Breast epithelium (tissue), 4 donors: ENCODE measurements at regions not wholly inside any gene's neighbourhood (a gene's known extent, or its start where the extent isn't known, plus 50 kb on each side); places are given as distances from the start of the nearest gene placed in this dataset.
"Not testable (repeated sequence)": the region's sequence is repeated elsewhere in the genome, so short reads cannot be mapped to it uniquely, and the experiment has no call there.

Source experiments
- DNase-seq, 2 donors: peaks; one replicate each; pipeline ENCODE4 v3.0.0-alpha.2; 2019; ENCODE audit warnings: low spot score in 2 of 2
- H3K27ac ChIP-seq, 2 donors: fragments of 200-600 bp; sonication (generic) in 1 of 2; one replicate each; pipeline ENCODE4 v1.5.1; 2016 to 2019; ENCODE audit warnings: mild to moderate bottlenecking in 1 of 2
- H3K27me3 ChIP-seq, 2 donors: fragments of 200-600 bp; sonication (generic) in 1 of 2; one replicate each; pipeline versions ENCODE4 v1.5.1 to v1.6.0; 2017 to 2019; ENCODE audit warnings: control low read depth in 1 of 2, mild to moderate bottlenecking in 1 of 2
- H3K36me3 ChIP-seq: fragments of 200-600 bp; one replicate; pipeline ENCODE4 v1.5.1; 2019
- H3K4me1 ChIP-seq, 2 donors: fragments of 200-600 bp; sonication (generic); one replicate each; pipeline ENCODE4 v1.5.1; 2016 to 2019; ENCODE audit warnings: control low read depth in 1 of 2
- H3K4me3 ChIP-seq, 3 donors: fragments of 200-600 bp; sonication (generic); 1 replicate in 2 of 3; 2 replicates in 1 of 3; pipeline ENCODE4 v1.5.1; 2016 to 2019; ENCODE audit warnings: mild to moderate bottlenecking in 3 of 3, moderate library complexity in 2 of 3
- H3K9me3 ChIP-seq, 2 donors: fragments of 200-600 bp; sonication (generic) in 1 of 2; one replicate each; pipeline ENCODE4 v1.5.1; 2016 to 2019; ENCODE audit warnings: control low read depth in 1 of 2
- POLR2A ChIP-seq: fragments of 450-650 bp; IDR thresholded peaks from one replicate; pipeline ENCODE4 v1.6.1; 2016; ENCODE audit warnings: antibody characterized with exemption, mild to moderate bottlenecking, moderate library complexity
- POLR2AphosphoS5 ChIP-seq, 3 donors: sonication (generic); formaldehyde crosslinking; IDR thresholded peaks; one replicate each; pipeline ENCODE4 v1.6.1; 2017; ENCODE audit warnings: antibody characterized with exemption in 3 of 3
- intact Hi-C: fragments of 100-400 bp; cut with DNase I; formaldehyde crosslinking; loops from one replicate; pipeline ENCODE4 v1.15.1; 2023; ENCODE audit warnings: low total_unique reads
- TF ChIP-seq, protein P1 (sequence below), 3 donors: fragments of 450-650 bp; IDR thresholded peaks; one replicate each; pipeline ENCODE4 v1.5.1; 2016 to 2017; ENCODE audit warnings: antibody characterized with exemption in 3 of 3, mild to moderate bottlenecking in 3 of 3, moderate library complexity in 3 of 3

DNA sequence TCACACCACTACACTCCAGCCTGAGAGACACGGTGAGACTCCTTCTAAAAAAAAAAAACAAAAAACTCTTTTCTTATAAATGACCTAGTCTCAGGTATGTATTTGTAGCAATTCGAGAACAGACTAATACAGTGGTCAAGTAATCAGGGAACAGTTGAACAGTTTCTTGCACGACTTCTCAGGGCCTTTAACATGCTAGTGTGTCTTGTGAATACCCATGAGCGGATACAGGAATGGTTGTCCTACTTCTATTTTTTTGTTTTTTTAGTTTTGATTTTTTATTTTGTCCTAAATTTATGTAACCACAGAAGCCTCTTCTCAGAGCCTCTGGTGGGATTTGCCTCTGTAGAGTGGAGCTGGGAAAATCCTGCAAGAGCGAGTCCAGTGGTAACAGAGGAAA, 71.0 kb upstream of the NANOS1 start:
- Histone ChIP-seq H3K36me3 (no peaks in the 10 kb centered on the region), H3K4me1 (peaks cover 7 to 11% of the 10 kb centered on the region in 2 donors), H3K27ac (peak overlapping the region in 1 of 2 donors; percentile 62), H3K4me3 (no peak overlapping the region), H3K27me3 (no peaks in the 10 kb centered on the region), H3K9me3 (no peaks in the 10 kb centered on the region)
- no peak for DNase-seq
- intact Hi-C loops, result no loop called here
- TF ChIP-seq POLR2A (no peak), POLR2AphosphoS5 (IDR thresholded peaks at IDR 0.05) (no peak)
- TF ChIP-seq, protein P1, sequence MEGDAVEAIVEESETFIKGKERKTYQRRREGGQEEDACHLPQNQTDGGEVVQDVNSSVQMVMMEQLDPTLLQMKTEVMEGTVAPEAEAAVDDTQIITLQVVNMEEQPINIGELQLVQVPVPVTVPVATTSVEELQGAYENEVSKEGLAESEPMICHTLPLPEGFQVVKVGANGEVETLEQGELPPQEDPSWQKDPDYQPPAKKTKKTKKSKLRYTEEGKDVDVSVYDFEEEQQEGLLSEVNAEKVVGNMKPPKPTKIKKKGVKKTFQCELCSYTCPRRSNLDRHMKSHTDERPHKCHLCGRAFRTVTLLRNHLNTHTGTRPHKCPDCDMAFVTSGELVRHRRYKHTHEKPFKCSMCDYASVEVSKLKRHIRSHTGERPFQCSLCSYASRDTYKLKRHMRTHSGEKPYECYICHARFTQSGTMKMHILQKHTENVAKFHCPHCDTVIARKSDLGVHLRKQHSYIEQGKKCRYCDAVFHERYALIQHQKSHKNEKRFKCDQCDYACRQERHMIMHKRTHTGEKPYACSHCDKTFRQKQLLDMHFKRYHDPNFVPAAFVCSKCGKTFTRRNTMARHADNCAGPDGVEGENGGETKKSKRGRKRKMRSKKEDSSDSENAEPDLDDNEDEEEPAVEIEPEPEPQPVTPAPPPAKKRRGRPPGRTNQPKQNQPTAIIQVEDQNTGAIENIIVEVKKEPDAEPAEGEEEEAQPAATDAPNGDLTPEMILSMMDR (IDR thresholded peaks at IDR 0.05), result no peak

- intact Hi-C loops, result no loop called here
Observed at GRCh38 chr10:118958984-118959925, 70.3 kb upstream of the NANOS1 start.

GRCh38 chr10:118960157-118961090, 69.1 kb upstream of the NANOS1 start:
- Histone ChIP-seq H3K36me3 (no peaks in the 10 kb centered on the region), H3K9me3 (peaks cover 0 to 5% of the 10 kb centered on the region in 2 donors), H3K27ac (peak overlapping the region; percentile 62 to 71), H3K4me3 (no peak overlapping the region), H3K4me1 (peaks cover 7 to 11% of the 10 kb centered on the region in 2 donors), H3K27me3 (no peaks in the 10 kb centered on the region)
- intact Hi-C loops, result no loop called here
- peak; percentile 73 to 87 for DNase-seq
- TF ChIP-seq POLR2AphosphoS5 (IDR thresholded peaks at IDR 0.05), result peak; percentile 56 to 73 (median 62)
- TF ChIP-seq POLR2A, result no peak

More at GRCh38 chr10:118958984-118959925, 70.3 kb upstream of the NANOS1 start:
- Histone ChIP-seq H3K27me3 (no peaks in the 10 kb centered on the region), H3K36me3 (no peaks in the 10 kb centered on the region), H3K9me3 (peaks cover 0 to 3% of the 10 kb centered on the region in 2 donors), H3K4me3 (no peak overlapping the region), H3K4me1 (peaks cover 7 to 11% of the 10 kb centered on the region in 2 donors), H3K27ac (peak overlapping the region; percentile 62 to 71)
- peak; percentile 74 to 77 for DNase-seq
- TF ChIP-seq, protein P1 (IDR thresholded peaks at IDR 0.05), result no peak
- peak in 1 of 3 donors; percentile 22 for TF ChIP-seq POLR2AphosphoS5 (IDR thresholded peaks at IDR 0.05)
- no peak for TF ChIP-seq POLR2A

DNA sequence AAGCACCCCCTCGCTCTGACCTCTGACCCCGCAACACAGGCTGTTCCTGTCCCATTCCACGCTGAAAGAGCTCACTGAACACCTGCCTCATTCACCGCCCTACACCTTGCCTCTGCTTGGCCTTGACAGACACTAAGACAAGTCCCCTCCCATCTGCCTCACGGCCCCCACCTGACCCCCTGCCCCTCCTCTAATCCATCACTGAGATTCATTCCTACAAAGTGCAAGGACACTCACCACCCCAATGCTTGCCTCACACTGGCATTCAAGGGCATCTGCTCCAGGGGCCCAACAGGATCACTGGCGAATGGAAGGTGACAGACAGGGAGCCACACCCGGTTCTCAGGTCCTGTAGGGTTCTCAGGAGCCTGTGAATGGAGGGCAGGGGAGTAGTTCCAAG, 68.1 kb upstream of the NANOS1 start:
- peaks cover 7 to 11% of the 10 kb centered on the region in 2 donors for H3K4me1 ChIP-seq

DNA sequence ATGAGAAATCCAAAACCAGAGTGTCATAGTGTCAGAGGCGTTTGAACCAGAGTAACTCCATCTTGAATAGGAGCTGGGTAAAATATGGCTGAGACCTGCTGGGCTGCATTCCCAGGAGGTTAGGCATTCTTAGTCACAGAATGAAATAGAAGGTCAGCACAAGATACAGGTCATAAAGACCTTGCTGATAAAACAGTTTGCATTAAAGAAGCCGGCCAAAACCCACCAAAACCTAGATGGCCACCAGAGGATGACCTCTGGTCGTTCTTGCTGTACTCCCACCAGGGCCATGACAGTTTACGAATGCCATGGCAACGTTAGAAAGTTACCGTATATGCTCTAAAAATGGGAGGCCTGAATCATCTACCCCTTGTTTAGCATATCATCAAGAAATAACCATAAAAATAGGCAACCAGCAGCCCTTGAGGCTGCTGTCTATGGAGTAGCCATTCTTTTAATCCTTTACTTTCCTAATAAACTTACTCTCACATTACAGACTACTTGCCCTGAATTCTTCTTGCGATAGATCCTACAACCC, 67.1 kb upstream of the NANOS1 start:
- H3K9me3 ChIP-seq, H3K36me3 ChIP-seq, DNase-seq, H3K27me3 ChIP-seq, H3K27ac ChIP-seq, intact Hi-C loops, H3K4me3 ChIP-seq: not testable (repeated sequence)
- H3K4me1 ChIP-seq, result peaks cover 7 to 11% of the 10 kb centered on the region in 2 donors

More for the DNA sequence above, 68.1 kb upstream of the NANOS1 start:
- no peak for DNase-seq
- Histone ChIP-seq H3K27ac (no peak overlapping the region), H3K27me3 (no peaks in the 10 kb centered on the region), H3K9me3 (peaks cover 0 to 5% of the 10 kb centered on the region in 2 donors), H3K36me3 (no peaks in the 10 kb centered on the region), H3K4me3 (no peak overlapping the region)
- no peak for TF ChIP-seq POLR2AphosphoS5 (IDR thresholded peaks at IDR 0.05)
- TF ChIP-seq POLR2A, result no peak
- TF ChIP-seq, protein P1 (IDR thresholded peaks at IDR 0.05), result no peak
- intact Hi-C loops, result no loop called here
